CD4-positive, alpha-beta T cell treated with Interleukin-10 for 1 hour (primary cell): ENCODE measurements at regions not wholly inside any gene's neighbourhood (a gene's known extent, or its start where the extent isn't known, plus 50 kb on each side); places are given as distances from the start of the nearest gene placed in this dataset.
"Not testable (repeated sequence)": the region's sequence is repeated elsewhere in the genome, so short reads cannot be mapped to it uniquely, and the experiment has no call there.

Source experiments
- DNase-seq: peaks from one replicate; pipeline ENCODE4 v3.0.0-alpha.2; 2020

DNA sequence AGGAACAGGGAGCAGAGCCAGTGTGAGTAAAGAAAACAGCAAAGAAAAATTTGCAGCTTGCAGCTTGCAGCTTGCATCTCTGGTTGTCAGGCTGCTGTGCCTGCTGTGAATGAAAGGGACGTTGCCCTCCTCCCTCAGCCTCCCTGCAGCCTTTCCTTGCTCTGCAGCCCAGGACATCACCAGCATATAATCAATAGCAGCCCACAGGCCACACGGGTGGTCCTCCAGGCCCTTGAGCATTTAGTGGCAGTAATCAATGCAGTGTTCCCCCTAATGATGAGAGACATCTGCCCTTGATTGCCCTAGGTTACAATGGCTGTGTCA lies 122.2 kb upstream of the TACR1 start:
- no peak for DNase-seq

DNA sequence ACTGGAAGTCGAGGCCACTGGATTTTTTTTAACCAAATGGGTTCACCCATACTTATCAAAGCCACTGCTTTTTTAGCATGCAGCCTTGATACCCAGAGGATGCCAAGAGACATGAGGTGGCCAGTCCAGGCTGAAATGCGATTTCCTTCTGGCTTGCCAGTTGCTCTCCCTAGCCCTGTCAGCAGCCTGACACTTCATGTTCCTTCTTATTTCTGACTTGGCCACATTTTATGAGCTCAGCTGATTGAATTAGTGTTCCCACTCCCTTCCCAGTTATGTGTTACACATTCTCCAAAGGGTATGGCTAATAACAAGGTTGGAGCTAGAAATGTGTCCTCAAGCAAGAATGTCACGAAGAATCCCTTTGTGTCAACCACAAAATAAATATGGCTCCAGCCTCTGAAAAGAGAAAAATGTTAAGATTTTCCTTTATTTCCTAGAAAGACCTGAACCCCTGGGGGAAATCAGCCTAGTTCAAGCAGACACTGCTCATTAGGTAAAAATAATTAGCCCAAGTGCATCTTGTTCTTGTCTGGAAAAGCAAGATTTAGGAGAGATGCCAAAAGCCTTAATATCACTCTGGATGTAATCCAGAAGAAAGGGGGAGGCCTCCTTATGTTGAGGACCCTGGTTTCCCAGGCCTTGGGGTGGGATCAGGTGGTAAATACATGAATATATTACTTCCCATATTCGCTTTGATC lies 121.7 kb upstream of the TACR1 start:
- DNase-seq = no peak

DNA sequence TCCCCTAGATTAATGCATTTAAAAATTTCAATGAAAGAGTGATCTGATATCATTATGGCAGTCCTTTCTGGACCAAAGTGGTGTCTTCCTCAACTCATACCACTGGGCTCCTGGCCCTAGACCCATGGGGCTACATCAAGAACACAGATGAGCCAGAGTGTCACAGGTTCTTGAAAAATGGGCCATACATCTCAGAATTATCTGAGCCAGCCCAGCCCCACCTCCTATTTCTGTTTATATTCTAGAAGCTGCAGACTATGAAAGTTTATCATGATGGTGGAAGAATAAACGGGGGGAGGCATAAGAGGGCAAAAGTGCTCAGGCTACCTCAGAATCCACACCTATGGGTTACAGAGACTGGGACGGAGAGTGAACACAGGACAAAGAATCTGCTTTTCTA lies 120.6 kb upstream of the TACR1 start:
- no peak for DNase-seq

DNA sequence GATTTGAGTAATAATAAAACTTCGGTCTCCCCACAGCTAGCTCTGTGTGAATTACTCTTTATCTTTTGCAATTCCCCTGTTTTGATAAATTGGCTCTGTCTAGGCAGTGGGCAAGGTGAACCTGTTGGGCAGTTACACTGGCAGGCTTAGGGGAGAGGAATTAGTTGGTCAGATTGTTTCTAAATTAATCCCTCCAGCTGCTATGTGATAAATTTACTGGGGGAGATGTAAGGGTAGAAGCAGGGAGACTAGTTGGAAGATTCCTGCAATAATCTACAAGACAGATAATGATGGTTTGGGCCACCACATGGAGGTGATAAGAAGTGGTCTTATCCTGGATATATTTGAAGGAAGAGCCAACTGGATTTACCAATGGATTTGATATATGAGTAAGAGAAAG lies 118.5 kb upstream of the TACR1 start:
- no peak for DNase-seq

DNA sequence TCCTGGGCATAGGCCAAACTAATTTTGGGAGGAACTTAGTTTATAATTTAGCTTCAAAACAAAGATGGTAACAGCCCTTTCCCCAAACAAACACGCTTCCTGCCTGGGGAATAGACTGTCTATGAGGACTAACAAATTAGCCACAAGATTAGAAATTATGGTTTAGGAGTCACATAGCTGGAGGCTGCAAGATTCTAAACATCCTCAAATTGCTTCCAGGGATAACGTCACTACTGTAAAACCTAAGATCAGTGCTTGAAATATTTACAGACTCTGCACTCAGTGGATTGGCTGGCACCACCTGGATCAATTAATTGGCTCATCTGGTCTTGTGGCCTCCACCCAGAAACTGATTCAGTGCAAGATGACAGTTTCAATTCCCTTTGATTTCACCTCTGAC lies 118.0 kb upstream of the TACR1 start:
- DNase-seq = no peak

DNA sequence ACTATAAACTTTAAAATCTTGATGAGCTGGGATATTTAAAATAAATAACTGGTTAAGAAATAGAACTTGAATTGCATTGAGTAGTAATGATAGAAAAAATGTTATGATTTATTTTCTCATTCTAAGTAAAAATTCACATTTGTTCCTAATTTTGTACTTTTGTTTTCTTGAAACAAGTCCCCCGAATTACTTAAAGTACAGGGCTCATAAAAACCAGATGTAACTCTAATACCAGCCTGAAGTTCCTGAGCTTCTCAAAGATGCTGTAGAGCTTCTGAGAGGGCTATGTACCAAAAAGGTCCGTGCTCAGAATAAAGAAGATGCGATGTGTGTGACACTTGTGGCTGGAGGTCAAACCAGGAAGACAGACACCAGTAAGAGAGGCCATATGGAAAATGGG lies 116.1 kb upstream of the TACR1 start:
- no peak for DNase-seq

DNA sequence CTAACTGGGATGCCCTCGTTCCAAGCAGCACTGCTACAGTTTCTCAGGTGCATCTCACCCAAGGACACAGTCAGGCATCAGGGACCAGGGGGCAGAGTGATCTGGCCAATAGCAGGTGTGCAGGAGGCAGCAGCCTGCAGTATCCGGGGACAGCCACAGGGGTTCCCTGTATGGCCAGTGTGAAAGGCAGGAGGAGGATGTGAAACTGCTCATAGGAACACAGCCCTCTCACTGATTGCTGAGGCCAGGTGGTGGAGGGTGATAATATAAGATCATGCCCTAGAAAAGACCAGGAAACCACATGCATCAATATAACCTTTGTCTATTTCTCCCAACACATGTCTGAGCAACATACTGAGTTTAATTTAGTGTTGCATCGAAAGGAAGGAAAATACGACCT lies 112.7 kb upstream of the TACR1 start:
- no peak for DNase-seq

DNA sequence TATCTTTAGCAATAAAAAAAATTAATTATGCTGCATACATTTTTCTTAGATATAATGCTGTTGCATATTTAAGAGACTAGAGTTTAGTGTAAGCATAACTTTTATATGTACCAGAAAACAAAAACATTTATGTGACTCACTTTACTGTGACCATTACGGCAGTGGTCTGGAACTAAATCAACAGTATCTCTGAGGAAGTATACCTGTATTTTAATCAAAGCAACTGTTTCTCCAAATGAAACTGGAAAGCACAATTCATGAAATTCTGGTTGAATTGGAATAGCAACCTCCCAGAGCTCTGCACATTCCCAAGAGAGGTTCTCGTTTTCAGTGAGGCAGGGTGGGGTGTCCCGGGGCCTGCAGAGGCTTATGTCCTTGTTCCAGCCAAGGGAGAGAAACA lies 112.2 kb upstream of the TACR1 start:
- DNase-seq = no peak

DNA sequence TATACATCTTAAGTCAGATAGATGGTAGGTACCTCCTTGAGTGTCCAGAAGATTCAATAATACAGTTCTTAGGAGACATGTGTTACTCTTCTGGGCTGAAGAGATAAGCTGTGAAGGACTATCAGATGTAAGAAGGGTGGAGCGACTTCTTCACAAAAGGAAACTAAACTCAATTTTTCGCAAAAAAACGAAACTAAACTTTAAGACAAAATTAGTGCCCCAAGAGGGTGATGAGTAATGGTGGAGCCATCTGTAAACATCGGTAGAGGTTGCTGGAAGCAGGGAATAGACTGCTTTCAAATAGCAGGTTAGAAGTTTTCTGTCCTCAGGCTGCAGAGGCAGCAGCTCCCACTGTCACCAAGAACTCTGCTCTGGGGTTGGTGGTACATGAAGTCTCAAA lies 111.6 kb upstream of the TACR1 start:
- no peak for DNase-seq

DNA sequence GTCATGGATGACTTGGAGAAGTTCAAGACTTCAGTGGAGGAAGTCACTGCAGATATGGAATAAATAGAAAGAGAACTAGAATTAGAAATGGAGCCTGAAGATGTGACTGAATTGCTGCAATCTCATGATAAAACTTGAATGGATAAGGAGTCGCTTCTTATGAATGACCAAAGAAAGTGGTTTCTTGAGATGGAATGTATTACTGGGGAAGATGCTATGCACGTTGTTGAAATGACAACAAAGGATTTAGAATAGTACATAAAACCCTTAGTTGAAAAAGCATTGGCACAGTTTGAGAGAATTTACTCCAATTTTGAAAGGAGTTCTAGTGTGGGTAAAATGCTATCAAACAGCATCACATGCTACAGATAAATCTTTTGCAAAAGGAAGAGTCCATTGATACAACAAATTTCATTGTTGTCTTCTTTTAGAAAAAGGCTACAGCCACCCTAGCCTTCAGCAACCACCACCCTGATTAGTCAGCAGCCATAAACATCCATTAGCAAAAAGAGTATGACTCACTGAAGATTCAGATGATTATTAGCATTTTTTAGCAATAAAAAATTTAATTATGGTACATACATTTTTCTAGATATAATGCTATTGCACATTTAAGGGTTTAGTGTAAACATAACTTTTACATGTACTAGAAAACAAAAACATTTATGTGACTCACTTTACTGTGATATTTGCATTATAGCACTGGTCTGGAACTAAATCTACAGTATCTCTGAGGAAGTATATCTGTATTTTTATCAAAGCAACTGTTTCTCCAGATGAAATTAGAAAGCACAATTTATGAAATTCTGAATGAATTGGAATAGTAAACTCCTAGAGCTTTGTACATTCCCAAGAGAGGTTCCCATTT lies 110.5 kb upstream of the TACR1 start:
- no peak for DNase-seq

DNA sequence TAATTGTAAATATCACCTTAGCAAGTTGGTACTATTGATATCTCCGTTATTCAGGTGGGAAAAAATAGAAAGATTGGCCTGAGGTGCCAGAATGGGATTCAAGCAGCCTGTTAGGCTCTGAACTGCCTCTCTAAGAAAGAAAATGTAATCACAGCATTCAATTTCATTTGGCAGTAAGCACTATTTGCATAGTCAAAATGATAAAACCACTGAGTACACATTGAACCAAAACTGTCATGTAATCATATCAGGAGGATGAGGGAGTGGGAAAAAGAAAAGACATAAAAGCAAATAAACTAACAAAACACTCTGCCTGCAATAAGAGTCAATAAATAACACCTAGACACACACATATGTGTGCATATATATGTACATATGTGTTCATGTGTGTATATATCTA lies 103.9 kb upstream of the TACR1 start:
- no peak for DNase-seq

DNA sequence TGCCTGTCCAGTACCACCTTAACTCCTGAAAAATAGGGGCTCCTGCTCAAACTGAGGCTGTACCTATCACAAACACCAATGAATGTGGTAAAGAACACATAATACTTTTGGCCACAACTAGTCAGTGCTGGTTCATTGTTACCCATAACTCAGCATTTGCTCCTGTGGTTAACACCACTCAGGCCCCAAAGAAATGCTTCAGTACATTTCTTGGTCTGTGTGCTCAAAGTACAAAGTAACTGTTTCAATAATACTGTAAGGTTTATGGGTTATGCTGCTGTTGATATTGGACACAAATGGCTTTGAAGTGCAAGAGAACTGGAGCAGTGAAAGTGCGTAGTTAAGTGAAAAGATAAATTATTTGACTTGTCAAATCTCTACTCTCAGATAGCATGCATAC lies 95.0 kb upstream of the TACR1 start:
- DNase-seq = no peak

DNA sequence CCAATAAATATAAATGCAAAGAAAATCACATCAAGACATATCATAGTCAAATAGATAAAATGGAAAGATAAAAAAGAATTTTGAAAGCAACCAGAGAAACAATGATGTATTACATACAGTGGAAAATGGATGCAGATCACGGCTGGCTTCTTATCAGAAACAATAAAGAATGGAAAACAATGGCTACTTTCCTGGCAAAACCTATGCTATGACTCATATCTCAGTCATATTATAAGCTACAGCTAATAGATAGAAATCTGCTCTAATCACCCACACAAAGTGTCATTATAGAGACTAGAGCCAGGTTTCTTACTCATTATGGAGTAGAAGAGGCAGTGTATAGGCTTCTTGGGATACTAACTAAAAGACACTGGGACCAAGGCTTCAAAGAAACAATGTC lies 93.5 kb upstream of the TACR1 start:
- no peak for DNase-seq

DNA sequence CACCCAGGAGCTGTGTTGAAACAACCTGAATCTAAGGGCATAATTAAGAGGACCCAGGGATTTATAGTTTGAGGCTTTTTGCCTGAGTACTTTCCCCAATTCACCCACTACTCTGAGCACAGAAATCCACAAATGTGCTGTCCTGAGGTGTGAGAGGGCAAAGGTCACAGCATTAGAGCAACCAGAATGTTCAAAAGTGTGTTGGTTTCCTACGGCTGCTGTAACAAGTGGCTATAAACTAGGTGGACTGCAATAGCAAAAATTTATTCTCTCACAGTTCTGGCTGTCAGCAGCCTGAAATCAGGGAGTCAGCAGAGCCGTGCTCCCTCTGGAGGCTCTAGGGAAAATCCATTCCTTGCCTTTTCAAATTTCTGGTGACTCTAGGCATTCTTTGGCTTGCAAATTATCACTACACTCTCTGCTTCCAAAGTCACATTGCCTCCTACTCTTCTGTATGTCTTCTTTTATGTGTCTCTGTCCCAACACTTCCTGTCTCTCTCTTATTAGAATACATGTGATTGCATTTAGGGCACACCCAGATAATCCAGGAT lies 91.4 kb upstream of the TACR1 start:
- DNase-seq = no peak

DNA sequence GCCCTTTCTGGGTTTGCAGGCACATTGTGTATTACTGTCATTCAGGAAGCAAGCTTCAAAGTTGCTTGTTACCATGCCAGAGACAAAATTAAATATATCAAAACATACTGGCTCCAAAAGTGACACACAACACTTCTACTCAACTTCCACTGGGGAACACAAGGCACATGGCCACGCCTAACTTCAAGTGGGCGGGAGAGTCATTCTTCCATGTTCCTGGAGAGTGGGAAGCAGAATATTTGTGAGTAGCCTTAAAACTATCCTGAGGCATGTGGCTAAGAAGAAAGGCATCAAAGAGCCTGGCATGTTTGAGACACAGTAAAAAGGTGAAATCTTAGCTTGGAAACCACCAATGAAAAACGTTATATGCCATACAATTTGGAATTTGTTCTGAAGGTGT lies 90.5 kb upstream of the TACR1 start:
- no peak for DNase-seq

DNA sequence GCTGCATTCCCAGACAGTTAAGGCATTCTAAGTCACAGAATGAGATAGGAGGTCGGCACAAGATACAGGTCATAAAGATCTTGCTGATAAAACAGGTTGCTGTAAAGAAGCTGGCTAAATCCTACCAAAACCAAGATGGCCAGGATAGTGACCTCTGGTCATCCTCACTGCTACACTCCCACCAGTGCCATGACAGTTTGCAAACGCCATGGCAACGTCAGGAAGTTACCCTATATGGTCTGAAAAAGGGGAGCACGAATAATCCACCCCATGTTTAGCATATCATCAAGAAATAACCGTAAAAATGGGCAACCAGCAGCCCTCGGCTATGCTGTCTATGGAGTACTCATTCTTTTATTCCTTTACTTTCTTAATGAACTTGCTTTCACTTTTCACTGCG lies 89.9 kb upstream of the TACR1 start:
- DNase-seq = not testable (repeated sequence)

DNA sequence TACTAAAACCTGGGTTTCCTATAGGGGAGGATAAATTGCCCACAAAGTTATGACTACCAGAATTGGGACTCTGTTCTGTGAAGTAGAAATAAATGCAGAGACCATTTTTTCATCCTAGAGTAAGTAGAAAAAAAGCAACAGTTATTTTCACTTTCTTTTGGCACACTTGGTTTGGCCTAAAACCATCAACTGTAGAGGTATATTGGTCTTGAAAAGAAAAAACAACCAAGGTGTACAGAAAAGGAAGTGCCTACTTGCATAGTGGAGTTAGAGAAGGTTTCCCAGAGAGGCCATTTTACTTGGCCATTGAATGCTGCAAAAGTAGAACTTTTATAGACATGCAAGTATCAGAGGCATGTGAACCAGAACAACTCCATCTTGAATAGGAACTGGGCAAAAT lies 89.4 kb upstream of the TACR1 start:
- no peak for DNase-seq

DNA sequence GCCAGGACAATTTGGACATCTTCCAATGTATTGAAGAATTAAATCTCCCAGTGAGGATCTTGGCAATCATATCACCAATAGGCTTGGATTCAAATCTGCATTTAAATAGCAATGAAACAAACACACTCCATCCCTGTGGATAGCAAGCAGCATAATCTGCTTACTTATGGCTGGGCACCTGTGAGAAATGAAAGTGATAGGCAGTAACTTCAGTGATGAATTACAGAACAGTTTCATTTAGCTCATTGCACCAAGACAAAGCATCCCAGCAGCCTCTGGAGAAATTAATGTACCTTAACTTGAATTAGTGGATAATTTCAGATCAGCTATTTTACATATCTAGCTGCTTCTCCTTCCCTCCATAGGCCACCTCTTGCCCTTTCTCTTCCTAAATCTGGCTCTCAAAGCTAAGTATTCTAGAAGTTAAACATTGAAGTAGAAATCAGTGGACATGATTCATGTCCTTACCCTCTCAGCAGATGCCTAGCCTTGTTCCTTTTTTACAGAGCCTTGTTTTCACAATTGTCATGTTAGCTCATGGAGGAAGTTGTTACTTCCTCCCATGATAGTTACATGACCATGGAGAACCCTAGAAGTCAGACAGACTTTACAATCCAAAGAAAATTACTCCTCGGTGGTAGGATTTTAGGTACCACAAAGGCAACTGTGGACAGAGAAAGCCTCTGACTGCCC lies 88.5 kb upstream of the TACR1 start:
- DNase-seq = no peak

DNA sequence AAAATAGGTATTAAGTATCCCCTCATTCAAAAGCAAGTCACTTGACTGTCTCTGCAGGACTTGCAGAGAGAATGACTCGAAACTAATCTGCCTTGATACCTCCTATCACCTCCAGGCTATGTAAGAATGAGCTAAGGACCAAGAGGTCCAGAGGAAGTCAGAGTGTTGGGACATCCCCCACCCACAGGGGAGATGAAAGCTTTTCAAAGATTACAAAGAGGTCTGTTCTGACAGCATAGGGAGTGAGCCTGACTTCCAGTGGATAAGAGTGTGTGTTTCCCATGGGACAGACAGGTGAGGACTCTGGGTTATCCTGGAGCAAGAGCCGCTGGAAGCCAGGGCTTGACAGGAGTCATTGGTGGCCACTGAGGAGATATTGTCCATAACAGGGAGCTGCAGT lies 85.0 kb upstream of the TACR1 start:
- DNase-seq = no peak

DNA sequence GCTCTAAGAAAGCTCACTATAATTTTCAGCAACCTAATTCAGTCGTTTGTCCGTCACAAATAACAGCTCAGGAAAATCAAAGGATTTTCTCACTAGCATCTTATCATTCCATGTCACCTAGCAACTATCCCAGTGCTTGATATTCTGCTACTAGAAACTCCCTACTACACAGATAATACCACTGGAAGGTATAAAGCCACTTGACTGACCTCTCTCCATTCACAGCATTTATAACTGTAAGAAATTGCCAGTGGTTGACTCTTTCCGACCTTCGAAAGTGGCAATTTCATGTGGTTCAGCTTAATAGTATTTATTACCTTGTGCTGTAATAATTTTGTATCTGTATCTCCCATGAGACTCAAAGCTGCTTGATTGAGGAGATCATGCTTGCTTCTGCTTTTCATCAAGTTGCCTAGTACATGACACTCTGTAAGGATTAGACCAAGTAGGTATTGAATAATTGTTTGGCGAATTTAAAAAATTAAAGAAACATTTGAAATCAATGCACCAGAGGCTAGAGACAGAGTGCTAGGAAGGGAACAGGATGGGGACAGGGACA lies 79.6 kb upstream of the TACR1 start:
- DNase-seq = no peak

DNA sequence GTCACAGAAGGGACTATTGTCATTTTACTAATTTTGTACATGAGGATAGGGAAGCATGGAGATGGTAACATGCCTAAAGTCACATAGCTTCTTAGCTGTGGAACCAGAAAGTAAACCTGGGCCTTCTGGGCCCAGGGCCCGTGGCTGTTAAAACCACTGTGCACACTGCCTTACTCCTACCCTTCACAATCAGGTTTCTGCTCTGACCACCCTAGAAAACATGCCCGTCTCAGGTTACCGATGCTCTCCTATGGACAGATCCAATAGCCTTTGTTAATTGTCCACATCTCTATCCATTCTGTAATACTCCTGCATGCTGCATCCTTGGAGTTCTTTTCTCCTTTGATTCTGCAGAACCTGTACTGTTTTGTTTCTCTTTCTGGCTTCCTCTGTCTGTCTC lies 79.0 kb upstream of the TACR1 start:
- DNase-seq = no peak

DNA sequence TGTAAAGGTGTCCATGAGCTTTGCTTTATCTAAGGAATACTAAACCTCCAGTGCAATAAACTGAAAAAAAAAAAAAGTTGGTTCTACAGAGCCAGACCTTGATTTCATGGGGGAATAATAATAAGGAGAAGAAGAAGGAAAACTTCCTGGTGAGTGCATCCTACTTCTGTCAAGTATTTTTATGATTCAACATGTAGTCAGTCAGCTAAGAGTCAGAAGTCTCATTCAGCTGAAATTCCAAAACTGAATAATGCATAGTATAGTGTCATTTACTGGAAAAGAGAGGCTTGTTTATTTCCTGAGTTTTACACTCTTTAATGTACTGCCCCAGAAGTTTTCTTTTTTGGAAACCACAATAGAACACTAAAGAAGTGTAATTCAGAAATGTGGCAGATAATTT lies 77.8 kb upstream of the TACR1 start:
- no peak for DNase-seq
